ENCODE measurements at regions not wholly inside any gene's neighbourhood (a gene's known extent, or its start where the extent isn't known, plus 50 kb on each side); places are given as distances from the start of the nearest gene placed in this dataset.

DNA sequence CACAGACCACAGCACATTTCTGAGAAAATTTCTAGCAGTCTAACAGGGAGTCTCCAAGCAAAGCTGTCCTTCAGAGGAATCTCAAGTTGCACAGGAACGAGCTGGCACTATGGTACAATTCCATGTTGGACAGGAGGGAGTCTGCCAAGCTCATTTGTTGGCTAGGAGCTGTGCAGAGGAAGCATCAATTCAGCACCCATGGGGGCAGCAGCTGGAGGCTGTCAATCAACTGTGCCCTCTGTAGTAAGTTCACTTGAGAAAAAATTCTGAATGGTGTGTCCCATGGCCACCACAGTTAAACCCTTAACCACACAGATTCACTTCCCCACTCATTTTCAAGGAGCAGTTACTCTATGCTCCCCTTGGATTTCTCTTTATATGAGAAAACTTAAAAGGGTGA, 298.5 kb upstream of the PPP2R3A start:
- Histone ChIP-seq H3K9me3 (peaks cover 0 to 11% (median 6%) of the 10 kb centered on the region in 4 donors), H3K27me3 (no peaks in the 10 kb centered on the region), H3K36me3 (no peaks in the 10 kb centered on the region), H3K27ac (replicated peaks in 1 of 4) (no peak overlapping the region), H3K4me3 (no peak overlapping the region), H3K4me1 (no peaks in the 10 kb centered on the region)
- TF ChIP-seq POLR2A (IDR thresholded peaks at IDR 0.05; ENCODE audit: low read depth) (no peak), EP300 (IDR thresholded peaks at IDR 0.05) (no peak), CTCF (IDR thresholded peaks at IDR 0.05) (no peak), POLR2AphosphoS5 (IDR thresholded peaks at IDR 0.05) (no peak)
- 60% methylated on average over 1 of the region's 1 CpG for WGBS
- intact Hi-C loops (cut with DNase I): no loop called here
- DNase-seq (ENCODE audit: extremely low spot score): no peak

DNA sequence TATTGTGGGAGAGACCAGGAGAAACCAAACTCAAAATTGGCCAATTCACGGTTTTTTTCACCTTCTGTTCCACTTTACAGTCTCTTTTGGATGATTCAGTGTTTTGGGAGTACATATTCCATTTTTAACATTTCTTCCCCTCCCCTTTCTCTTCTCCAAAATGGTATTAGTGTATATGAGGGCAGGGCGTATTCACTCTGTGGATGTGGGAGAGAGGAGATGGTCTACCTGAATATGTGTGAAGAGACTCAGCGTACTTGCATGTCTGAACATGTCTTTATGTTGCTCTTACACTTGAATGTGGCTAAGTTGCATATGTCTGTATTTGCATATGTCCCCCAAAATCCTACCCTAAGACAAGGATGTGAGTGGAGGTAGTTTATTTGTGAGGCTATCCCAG, 291.0 kb upstream of the PPP2R3A start:
- 82% methylated on average over 3 of the region's 3 CpGs for WGBS
- Histone ChIP-seq H3K27me3 (no peaks in the 10 kb centered on the region), H3K4me3 (no peak overlapping the region), H3K4me1 (no peaks in the 10 kb centered on the region), H3K9me3 (no peaks in the 10 kb centered on the region), H3K36me3 (no peaks in the 10 kb centered on the region), H3K27ac (replicated peaks in 1 of 4) (no peak overlapping the region)
- intact Hi-C loops (cut with DNase I): no loop called here
- DNase-seq (ENCODE audit: extremely low spot score): no peak
- TF ChIP-seq POLR2AphosphoS5 (IDR thresholded peaks at IDR 0.05): no peak
- no peak for TF ChIP-seq EP300 (IDR thresholded peaks at IDR 0.05)
- TF ChIP-seq CTCF (IDR thresholded peaks at IDR 0.05): no peak
- TF ChIP-seq POLR2A (IDR thresholded peaks at IDR 0.05; ENCODE audit: low read depth): no peak

GRCh38 chr3:135678386-135678785, 287.1 kb upstream of the PPP2R3A start:
- no peaks in the 10 kb centered on the region for H3K4me1 ChIP-seq
- no peak overlapping the region for H3K4me3 ChIP-seq
- peaks cover 0 to 14% (median 4%) of the 10 kb centered on the region in 4 donors for H3K9me3 ChIP-seq
- TF ChIP-seq POLR2AphosphoS5 (IDR thresholded peaks at IDR 0.05): no peak
- no peak for TF ChIP-seq EP300 (IDR thresholded peaks at IDR 0.05)
- no peak for TF ChIP-seq POLR2A (IDR thresholded peaks at IDR 0.05; ENCODE audit: low read depth)
- no peak for TF ChIP-seq CTCF (IDR thresholded peaks at IDR 0.05)
- DNase-seq (ENCODE audit: extremely low spot score): no peak
- WGBS: 54% methylated on average over 4 of the region's 4 CpGs
- H3K27me3 ChIP-seq: no peaks in the 10 kb centered on the region
- intact Hi-C loops (cut with DNase I): no loop called here
- no peak overlapping the region for H3K27ac ChIP-seq (replicated peaks in 1 of 4)
- no peaks in the 10 kb centered on the region for H3K36me3 ChIP-seq

DNA sequence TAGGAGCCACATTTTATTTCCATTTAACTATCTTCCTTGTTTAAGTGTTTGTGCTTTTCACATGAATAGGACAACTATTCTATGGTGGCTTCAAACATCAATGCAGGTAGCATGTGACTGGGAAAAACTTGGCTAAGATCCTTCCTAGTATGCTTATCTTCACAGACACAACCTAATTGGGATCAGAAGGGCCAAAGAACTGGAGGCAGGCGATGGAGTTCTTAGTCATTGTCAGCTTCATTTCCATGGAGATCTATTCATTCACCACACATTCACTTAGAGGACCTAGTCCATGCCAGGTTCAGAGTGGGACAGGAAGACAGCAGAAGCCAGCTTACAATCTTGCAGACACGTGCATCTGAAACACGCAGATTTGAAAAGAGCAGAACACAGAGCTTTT, 277.5 kb upstream of the PPP2R3A start:
- Histone ChIP-seq H3K4me1 (no peaks in the 10 kb centered on the region), H3K27me3 (no peaks in the 10 kb centered on the region), H3K36me3 (no peaks in the 10 kb centered on the region), H3K9me3 (peaks cover 0 to 4% (median under 1%) of the 10 kb centered on the region in 4 donors), H3K4me3 (no peak overlapping the region), H3K27ac (replicated peaks in 1 of 4) (no peak overlapping the region)
- intact Hi-C loops (cut with DNase I): no loop called here
- DNase-seq (ENCODE audit: extremely low spot score): no peak
- TF ChIP-seq POLR2AphosphoS5 (IDR thresholded peaks at IDR 0.05) (no peak), EP300 (IDR thresholded peaks at IDR 0.05) (no peak), POLR2A (IDR thresholded peaks at IDR 0.05; ENCODE audit: low read depth) (no peak), CTCF (IDR thresholded peaks at IDR 0.05) (no peak)
- WGBS: 86% methylated on average over 3 of the region's 3 CpGs

GRCh38 chr3:135690664-135691063, 274.9 kb upstream of the PPP2R3A start:
- no peaks in the 10 kb centered on the region for H3K9me3 ChIP-seq
- H3K27ac ChIP-seq (replicated peaks in 1 of 4): no peak overlapping the region
- no peaks in the 10 kb centered on the region for H3K36me3 ChIP-seq
- 66% methylated on average over 3 of the region's 3 CpGs for WGBS
- TF ChIP-seq CTCF (IDR thresholded peaks at IDR 0.05): no peak
- no peak for TF ChIP-seq POLR2AphosphoS5 (IDR thresholded peaks at IDR 0.05)
- no peak for TF ChIP-seq EP300 (IDR thresholded peaks at IDR 0.05)
- TF ChIP-seq POLR2A (IDR thresholded peaks at IDR 0.05; ENCODE audit: low read depth): no peak
- H3K4me3 ChIP-seq: no peak overlapping the region
- no peak for DNase-seq (ENCODE audit: extremely low spot score)
- no peaks in the 10 kb centered on the region for H3K4me1 ChIP-seq
- H3K27me3 ChIP-seq: no peaks in the 10 kb centered on the region
- intact Hi-C loops (cut with DNase I): no loop called here
